GM19397 (cell line): ENCODE measurements at regions not wholly inside any gene's neighbourhood (a gene's known extent, or its start where the extent isn't known, plus 50 kb on each side); places are given as distances from the start of the nearest gene placed in this dataset.

Experiments
- ATAC-seq: cut with Tn5 transposase; IDR thresholded peaks from one replicate; pipeline ENCODE4 v1.9.1; 2021; ENCODE audit warnings: mild to moderate bottlenecking, moderate library complexity; ENCODE audit not compliant: unreplicated experiment

DNA sequence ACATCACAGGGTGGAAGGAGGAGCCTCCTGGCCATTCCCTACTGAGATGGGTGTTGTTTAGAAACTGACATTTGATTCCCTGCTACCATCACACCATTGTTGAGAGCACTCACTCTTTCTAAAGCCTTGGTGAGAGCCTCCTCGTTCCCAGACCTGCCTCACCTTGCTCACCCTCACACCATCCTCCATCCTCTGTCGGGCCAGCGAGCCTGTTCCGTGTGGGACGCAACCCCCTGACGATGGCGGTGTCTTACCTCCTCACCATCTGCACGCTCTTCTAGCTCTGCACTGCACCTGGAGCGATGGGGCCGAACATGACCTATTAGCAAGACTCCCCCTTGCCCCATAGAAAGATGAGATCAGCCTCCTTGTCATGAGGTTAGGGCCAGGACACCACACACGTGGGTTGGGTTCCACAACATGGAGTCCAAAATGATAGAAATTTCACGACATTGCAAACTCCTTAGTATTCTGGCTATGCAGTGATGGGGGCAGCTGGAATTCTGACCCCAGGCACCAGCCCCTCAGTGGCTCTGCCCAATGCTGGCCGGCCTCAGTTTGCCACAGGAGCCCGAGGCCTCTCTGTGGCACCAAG, 1017.9 kb downstream of the TBC1D22A start:
- no peak for ATAC-seq

DNA sequence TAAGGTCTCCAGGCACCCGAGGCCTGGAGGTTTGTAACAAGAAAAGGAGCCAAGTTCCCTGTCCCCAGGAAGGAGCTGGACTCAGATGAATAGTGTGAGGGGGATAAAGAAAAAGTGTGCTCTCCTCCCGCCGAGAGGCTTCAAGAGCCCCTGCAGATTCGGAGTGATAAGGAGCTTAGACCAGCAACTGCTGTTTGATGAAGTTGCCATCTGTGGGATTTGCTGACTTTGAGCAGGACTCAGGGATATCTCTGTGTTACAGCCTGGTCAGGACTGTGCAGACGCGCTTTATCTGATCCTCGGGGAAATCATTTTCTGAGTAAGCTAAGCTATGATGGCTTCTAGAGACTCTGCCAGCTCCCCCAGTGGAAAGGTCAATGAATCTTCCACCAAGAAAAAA, 1017.0 kb downstream of the TBC1D22A start:
- no peak for ATAC-seq

DNA sequence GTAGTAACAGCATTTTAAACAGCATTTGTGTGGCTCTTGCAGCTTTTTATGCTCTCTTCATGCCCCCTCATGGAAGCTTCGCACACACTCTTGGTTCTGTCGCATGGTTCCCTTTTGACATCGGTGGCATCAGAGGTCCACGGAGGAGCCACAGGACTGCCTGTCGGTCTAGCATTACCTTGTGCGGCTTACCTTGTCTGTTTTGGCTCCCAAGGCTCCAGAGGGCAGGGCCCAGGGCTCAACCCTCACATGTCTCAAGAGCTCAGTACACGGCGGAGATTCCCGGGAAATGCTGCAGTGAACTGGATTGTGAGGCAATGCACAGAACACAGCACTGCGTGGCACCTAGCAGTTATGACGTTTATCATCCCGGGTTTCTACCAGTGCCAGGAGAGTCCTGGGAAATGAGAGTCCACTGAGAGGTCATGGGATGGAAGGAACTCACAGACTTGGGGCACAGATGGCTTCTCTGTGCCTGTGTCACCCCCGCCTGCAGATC, 1015.8 kb downstream of the TBC1D22A start:
- no peak for ATAC-seq

DNA sequence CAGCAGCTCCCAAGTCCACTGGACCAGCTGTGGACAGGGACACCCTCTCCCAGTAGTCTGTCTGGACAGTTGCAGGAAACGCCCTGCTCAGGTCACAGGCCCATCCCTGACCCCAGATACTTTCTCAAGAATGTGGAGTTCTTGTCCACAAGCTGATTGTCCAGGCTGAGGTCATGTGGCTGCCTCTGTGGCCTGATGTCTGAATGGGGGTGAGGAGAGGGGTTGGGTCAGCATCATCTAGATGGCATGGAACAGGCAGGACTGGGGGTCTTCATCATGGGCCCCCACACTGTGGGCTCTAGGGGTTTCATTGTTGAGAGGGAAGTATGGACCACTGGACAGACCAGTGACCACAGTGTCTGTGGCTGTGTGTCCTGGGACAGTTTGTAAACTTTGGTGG, 1015.0 kb downstream of the TBC1D22A start:
- no peak for ATAC-seq

DNA sequence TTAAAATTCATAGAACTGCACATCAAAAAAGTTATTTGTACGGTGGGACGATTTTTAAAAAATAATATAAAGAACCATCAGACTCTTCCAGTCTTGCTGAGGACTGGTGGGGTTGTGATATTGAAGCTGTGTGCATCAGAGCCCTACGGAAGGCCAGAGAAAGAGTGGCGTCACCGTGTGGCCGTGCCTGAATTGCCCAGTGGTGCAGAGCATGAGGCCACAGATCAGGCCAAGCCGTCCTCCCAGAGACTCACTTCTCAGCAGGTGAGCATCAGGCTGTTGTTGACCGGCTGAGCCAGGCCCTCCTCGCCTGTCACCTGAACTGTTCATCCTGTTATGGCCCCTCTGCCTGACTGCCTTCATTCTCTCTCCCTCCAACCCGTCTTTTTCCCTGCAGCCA, 1013.9 kb downstream of the TBC1D22A start:
- no peak for ATAC-seq

DNA sequence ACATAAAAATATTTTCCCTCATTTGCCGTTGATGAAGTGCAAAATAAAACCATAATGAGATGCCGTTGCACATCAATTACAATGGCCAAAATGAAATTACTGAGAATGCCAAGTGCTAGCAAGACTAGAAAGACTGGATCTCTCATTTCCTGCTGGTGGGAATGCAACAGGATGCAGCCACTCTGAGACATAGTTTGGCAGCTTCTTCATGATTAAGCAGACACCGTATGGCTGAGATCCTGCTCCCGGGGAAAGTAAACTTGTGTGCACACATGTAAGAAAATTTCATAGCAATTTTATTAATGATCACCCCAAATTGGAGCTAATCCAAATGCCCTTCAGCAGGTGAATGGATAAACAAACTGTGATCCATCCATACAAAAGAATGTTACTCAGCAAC, 1013.2 kb downstream of the TBC1D22A start:
- no peak for ATAC-seq

DNA sequence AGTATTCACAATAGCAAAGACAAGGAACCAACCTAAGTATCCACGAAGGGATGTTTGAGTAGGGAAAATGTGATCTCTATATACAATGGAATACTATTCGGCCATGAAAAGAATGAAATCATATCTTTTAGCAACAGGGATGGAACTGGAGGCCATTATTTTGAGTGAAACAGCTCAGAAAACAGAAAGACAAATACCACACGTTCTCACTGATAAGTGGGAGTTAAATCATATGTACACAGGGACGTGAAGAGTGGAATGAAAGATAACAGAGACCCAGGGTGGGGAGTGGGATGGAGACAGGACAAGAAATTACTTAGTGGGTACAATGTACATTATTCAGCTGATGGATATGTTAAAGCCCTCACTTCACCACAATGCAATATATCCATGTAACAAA, 1012.7 kb downstream of the TBC1D22A start:
- ATAC-seq = no peak

DNA sequence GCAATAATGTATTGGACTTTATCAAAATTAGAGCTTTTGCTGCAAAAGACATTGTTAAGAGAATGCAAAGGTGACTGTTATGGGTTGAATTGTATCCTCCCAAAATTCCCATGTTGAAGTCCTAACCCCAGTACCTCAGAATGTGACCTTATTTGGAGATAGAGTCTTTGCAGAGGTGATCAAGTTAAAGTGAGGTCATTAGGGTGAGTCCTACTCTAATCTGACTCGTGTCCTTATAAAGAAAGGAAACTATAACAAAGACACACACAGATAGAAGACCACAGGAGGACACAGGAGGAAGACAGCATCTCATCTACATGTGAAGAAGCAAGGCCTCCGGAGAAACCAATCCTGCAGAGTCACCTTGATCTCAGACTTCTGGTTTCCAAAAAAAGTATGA, 1011.2 kb downstream of the TBC1D22A start:
- ATAC-seq = no peak

DNA sequence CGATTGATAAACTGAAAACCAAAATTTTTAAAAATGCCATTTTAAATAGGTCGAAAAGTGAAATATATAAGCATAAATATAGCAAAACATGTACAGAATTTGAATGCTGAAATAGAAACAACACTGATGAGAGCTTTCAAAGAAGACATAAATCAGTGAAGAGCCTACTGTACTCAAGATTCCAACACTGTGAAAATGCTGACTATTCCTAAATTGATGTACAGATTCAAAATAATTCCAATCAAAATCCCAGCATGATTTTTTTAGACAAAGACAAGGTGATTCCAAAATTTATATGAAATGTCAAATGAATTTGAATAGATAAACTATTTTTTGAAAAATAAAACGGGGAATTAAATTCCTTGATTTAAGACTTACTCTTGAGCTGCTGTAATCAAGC, 1010.4 kb downstream of the TBC1D22A start:
- ATAC-seq = no peak

DNA sequence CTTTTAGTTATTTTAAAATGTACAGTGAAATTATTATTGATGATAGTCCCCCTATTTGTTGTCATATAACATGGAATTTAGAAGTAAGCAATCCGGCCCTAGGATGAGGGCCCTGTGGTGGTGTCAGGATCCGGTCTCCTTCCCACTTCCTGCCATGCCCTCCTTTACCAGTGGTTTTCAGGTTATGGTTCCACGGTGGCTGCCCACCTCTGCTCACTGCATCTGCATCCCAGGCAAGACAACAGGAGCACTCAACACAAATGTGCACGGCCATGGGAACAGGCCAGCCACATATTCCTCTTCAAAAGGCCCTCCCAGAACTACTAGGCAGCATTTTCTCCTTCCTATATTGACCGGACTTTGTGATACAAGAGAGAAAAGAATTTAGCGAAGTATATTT, 1007.2 kb downstream of the TBC1D22A start:
- ATAC-seq = no peak

DNA sequence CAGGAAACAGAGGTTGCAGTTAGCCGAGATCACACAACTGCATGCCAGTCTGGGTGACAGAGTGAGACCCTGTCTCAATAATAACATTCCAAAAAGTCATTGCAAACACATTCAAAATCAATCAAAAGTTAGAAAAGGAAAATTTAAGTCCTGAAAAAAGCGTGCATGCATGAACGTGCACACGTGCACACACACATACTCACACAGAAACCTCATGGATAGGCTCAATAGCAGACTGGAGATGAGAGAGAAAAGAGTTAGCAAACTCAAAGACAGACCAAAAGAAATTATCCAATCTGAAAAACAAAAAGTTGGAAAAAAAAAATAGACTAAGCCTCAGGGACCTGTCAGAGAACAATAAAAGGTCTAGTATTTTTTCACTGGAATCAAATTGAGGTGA, 1005.6 kb downstream of the TBC1D22A start:
- no peak for ATAC-seq

DNA sequence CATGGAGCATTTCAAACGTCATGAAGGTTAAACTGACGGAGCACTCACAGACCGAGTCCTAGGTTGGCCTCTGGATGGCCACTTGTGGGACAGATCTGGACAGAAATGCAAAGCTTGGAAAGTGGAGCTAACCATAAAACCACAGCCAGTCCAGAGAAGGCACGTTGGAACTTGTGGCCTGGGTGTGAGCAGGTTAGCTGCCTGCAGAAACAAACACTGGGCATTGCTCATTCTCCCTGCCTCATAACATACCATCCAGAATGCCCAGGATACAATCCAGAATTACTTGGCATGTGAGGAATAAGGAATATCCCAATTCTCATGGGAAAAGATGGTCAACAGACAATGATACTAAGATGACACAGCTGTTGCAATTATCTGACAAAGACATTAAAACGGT, 1005.0 kb downstream of the TBC1D22A start:
- ATAC-seq = no peak

DNA sequence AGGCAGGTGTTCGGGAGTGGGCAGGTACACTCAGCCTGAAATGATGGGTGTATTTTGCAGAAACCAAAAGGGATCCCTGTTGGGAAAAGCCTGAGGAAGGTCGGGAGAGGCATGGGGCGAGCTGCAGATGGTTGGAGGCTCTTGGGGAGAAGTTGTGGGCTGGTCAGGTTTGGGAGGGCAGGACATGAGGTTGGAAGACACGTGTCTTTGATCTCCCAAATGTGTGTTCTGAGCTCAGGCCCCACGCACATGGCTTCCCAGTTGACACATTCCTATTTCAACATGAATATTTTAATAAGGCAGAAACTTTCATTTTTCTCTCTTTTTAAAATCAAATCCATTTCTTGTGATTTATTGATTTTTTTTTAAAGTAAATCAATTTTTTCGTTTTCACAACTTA, 1003.3 kb downstream of the TBC1D22A start:
- no peak for ATAC-seq

DNA sequence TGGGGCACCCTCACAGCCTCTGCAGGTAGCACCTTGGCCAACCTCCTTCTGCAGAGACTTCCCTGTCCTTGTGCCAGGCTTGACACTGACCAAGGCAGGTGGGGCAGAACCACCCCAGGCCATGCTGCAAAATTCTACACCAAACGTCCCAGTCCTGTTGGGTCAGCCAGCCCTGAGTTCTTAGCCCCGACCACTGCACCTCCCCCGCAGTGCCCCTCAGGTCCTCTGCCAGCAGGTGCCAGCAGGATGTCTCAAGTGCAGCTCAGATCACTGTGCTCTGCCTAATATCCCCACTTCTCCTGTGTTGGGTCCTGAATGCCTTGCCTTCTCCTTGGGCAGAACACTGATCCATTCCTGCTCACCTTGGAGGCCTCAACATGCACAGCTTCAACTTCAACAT, 999.7 kb downstream of the TBC1D22A start:
- ATAC-seq = no peak

DNA sequence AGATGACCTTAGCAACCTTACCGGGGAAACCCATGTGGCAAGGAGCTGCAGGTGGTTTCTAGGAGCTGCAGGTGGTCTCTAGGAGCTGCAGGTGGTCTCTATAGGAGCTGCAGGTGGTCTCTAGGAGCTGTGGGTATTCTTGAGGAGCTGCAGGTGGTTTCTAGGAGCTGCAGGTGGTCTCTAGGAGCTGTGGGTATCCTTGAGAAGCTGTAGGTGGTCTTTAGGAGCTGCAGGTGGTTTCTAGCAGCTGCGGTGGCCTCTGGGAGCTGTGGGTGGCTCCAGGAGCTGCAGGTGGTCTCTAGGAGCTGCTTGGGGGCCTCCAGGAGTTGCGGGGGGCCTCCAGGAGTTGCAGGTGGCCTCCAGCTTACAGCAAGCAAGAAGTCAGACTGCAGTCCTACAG, 997.5 kb downstream of the TBC1D22A start:
- ATAC-seq = no peak

DNA sequence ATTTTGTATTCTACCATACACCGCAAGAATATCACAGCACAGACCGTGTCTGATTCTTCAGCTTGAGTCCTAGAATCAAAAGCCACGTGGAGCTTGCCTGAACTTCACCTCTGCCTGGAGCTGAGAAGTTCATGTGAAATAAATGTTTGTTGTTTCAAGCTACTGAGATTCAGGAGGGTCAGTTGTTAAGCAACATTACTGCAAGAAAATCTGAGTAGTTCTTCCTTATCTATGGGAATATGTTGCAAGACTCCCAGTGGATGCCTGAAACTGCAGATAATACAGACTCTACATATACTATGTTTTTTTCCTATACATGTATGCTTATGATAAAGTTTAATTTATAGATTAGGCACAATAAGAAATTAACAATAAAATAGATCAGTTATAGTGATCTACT, 995.3 kb downstream of the TBC1D22A start:
- ATAC-seq = no peak

DNA sequence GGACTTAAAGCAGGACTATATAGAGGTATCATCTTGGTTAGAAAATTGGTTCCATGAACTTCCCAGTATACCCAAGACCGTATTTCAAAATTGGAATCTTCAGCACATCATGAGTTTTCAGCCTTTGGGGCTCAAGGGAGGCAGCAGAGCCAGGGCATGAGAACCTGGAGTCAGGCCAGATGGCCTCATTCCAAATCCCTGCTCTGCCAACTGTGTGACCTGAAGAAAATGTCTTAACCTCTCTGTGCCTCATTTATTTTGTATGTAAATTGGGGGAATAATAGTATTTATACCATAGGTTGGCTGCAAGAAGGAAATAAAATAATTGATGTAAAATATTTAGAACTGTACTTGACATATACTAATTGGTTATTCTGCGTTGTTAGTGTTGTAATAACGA, 987.6 kb downstream of the TBC1D22A start:
- ATAC-seq = no peak

DNA sequence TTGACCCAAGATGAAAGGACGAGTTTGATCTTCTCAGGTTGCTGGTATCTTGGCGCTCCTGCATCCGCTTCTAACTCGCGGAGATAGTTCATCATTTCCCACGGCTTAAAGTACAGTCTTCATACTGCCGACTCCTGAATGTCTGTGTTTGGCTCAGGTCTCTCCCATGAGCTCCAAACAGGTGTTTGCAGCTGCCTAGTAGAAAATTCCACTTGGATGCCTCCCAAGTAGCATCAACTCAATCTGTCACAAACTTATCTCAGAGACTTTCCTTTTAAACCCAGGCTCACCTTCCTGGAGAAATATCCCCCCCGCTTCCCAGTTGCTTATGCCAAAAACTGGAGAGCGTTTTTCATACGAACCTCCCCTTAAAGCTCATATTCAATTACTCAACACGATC, 986.5 kb downstream of the TBC1D22A start:
- ATAC-seq = no peak

DNA sequence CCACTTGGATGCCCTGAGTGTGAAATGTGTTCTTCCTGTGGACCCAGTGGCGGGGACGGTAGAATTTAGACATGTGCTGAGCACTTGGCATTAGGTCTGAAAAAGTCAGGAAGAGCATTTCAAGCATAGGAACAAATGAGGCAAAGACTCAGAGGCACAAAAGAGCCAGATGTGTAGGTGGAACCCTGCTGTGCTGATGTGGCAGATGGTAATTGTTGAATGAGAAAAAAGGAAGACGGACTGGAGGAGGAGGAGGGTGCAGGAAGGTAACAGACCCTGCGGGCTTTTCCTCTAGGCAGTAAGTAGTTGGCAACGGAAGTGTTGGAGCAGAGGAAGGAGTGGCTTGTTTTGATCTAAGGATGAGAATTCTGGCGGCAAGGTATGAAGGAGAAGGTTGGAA, 985.8 kb downstream of the TBC1D22A start:
- no peak for ATAC-seq

DNA sequence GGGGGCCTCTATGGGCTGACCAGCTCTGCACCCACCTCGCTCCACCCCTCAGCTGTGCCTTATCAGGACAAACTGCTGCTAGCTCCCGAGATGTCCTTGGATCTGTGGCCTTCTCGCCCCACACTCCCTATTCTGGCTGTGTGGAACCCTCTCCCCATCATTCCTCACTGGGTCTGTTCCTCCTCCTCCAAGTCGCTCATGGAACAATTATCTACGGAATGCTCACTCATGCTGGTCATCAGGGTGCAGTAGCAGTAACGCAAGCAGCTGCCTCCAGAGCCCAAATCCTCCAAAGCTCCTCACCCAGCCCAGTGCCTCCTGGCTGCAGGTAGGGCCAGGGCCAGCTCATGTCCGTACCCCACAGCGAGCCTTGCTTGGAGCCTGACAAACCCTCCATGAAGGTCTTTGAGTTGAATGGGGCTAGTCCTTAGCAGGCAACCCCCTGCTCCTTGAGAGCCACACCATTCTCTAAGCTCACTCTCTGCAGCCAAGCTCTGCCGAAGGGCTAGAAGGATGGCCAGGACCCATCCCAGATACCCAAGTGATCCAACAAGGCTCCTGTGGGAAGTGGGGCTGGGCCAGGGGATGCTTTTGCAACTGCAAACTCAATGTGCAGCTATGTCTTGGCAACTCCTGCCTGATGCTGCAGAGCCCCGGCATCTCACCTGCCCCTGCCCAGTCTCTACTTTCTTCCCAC, 977.8 kb downstream of the TBC1D22A start:
- ATAC-seq = no peak

DNA sequence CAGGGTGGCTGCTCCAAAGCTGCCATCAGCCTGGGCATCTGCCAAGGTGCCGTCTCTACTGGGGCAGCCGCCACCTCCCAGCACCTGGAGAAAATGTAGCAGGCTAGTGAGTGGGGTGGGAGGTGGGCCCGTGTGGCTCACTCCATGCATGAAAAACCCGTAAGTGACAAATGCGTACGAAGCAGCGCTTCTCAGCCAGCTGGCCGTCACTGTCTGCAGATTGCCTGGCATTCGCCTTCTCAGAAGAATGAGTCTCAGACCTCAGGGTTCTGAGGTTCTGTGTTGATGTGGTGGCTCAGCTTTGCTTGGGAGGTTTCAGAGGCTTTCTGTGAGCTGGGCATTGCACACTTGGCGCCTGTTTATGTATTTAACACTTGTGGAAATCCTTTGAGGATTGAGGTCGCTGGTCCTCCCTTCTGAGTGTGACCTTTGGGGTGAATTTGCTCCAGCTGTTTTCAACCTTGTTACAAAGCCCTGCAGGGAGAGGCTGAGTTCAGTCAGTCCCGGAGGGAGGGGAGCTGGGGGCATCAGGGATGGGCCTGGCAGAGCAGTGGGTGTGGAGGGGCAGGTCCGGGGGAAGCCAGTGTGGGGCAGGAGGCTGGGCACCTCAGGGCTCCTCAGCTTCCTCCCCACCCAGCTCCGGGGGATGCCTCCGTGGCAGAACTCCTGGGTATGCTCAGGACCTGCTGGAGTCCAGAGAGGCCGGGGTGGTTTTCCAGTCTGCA, 977.0 kb downstream of the TBC1D22A start:
- ATAC-seq = no peak

DNA sequence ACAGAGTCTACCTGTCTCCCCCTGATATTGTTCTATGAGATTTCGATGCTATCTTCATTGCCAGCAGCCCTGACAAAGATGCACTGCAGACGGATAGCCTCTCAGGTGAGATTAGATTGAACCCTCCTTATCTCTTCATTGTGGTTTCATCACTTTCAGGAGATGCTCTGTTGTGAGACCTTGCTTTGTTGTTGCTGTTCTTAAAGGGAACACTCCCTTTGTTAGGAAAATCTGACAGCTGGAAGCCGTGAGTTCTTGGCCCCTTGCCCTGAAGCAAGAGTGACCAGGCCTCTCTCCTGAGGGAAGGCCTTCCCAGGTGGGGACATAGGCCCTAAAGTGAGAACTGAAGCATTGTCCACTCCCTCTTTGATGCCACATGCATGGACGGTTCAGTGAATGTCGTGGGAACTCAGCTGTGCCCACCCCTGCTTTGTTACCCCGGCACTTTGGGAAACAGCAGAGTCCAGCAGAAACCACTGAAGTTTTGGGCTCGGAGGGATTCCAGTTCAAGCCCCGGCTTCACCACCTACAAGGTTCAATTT, 976.1 kb downstream of the TBC1D22A start:
- no peak for ATAC-seq
